ENCODE measurements at regions not wholly inside any gene's neighbourhood (a gene's known extent, or its start where the extent isn't known, plus 50 kb on each side); places are given as distances from the start of the nearest gene placed in this dataset.
A peak's percentile ranks its signal among the peaks of the same experiment; 100 is the strongest.

DNA sequence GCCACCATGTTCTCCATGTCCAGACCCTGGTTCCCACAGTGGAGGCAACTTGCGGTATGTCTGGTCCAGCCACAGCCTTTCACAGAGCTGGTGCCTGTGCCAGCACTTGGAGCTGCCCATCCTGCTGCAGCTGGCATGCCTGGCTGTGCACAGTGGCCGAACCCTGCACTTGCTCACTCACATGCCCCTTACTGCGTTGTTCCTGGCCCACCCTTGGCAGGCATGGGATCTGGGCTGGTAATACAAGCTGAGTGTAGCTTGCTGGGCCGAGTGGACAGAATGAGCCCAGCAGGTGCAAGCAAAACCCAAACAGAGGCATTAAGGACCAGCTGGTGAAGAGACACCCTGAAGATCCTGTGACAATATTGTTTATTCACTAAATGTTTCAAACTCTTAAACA is 583.9 kb upstream of the SLITRK6 start:
- Histone ChIP-seq H3K27ac (no peak overlapping the region), H3K4me3 (no peak overlapping the region), H3K4me1 (no peaks in the 10 kb centered on the region), H3K27me3 (no peaks in the 10 kb centered on the region), H3K9me3 (no peaks in the 10 kb centered on the region), H3K36me3 (no peaks in the 10 kb centered on the region)
- FAIRE-seq (no peak), DNase-seq (peak in 1 of 6 donors; percentile 49), ATAC-seq (no peak)
- 63 to 70% methylated on average over 4 of the region's 4 CpGs for WGBS, 2 donors
- intact Hi-C loops (cut with DNase I) = no loop called here
- no peak for TF ChIP-seq CTCF (IDR thresholded peaks at IDR 0.05)

DNA sequence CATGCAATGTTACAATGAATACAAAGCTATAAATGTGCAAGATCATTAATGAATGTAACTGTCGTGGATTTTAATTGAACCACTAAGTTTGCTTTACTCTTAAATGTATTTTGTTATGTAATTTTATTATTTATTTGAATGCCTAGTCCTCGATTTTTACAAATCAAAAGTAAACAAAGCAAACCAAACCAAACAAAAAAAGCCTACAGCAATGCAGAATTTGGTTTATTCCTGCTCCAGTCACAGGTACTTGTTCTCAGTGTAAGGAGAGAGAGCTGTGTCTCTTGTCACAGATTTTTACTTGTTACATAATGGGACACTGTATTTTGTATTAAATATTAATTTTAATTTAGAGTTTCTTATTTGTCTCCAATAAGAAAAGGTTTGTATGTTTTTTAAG is 584.3 kb upstream of the SLITRK6 start:
- DNase-seq (no peak), ATAC-seq (no peak), FAIRE-seq (no peak)
- no peaks in the 10 kb centered on the region for H3K36me3 ChIP-seq
- H3K4me1 ChIP-seq = no peaks in the 10 kb centered on the region
- no peak overlapping the region for H3K4me3 ChIP-seq
- TF ChIP-seq CTCF (IDR thresholded peaks at IDR 0.05) = no peak
- H3K9me3 ChIP-seq = no peaks in the 10 kb centered on the region
- no peak overlapping the region for H3K27ac ChIP-seq
- 20 to 27% methylated on average over 2 of the region's 2 CpGs for WGBS, 2 donors
- intact Hi-C loops (cut with DNase I) = no loop called here
- no peaks in the 10 kb centered on the region for H3K27me3 ChIP-seq

- no peak for TF ChIP-seq CTCF (IDR thresholded peaks at IDR 0.05)
- Histone ChIP-seq H3K4me3 (no peak overlapping the region), H3K27me3 (no peaks in the 10 kb centered on the region), H3K4me1 (no peaks in the 10 kb centered on the region), H3K36me3 (no peaks in the 10 kb centered on the region), H3K9me3 (no peaks in the 10 kb centered on the region), H3K27ac (no peak overlapping the region)
- no peak for FAIRE-seq
- no peak for DNase-seq
- intact Hi-C loops (cut with DNase I) = no loop called here
- 63 to 75% methylated on average over 1 of the region's 1 CpG for WGBS, 2 donors
- ATAC-seq = no peak
These were observed 598.4 kb upstream of the SLITRK6 start for GRCh38 chr13:86397635-86398034.

DNA sequence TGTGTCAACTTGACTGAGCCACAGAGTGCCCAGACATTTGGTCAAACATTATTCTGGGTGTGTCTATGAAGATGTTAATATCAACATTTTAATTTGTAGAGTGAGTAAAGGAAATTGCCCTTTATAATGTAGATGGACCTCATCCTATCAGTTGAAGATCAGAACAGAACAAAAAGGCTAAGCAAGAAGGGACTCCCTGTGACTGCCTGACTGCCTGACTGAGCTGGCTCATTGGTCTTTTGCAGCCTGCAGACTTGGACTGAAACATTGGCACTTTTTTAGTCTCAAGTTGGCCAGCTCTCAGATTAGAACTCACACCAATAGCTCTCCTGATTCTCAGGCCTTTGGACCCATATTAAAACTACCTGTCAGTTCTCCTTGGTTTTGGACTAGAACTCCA is 600.4 kb upstream of the SLITRK6 start:
- intact Hi-C loops (cut with DNase I) = no loop called here

DNA sequence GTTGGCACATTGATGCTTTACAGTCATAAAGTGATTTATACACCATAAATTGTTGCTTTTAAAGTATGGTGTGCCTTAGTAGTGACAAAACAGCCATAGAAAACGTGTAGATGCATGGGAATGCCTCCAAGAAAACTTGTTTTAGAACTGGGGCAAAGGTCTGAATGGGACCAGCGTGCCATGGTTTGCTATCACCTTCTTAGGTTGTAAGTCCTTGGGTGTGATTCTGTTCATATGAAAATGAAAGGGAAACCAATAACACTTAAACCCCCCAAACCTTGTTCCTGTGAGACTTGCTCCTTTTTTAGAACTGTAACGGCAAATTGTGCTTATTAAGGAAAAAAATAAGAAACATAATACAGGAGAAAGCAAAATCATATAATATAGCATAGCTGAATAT is 603.3 kb upstream of the SLITRK6 start:
- no peak for TF ChIP-seq CTCF (IDR thresholded peaks at IDR 0.05)
- no peak for ATAC-seq
- H3K27me3 ChIP-seq = no peaks in the 10 kb centered on the region
- H3K9me3 ChIP-seq = no peaks in the 10 kb centered on the region
- no peak overlapping the region for H3K4me3 ChIP-seq
- no peaks in the 10 kb centered on the region for H3K36me3 ChIP-seq
- no peaks in the 10 kb centered on the region for H3K4me1 ChIP-seq
- DNase-seq = no peak
- no peak for FAIRE-seq
- H3K27ac ChIP-seq = no peak overlapping the region
- whole genome bisulfite sequencing, 2 donors = 35 to 46% methylated on average over 3 of the region's 3 CpGs
- intact Hi-C loops (cut with DNase I) = no loop called here

More for the DNA sequence above, 600.4 kb upstream of the SLITRK6 start:
- H3K27ac ChIP-seq = no peak overlapping the region
- no peaks in the 10 kb centered on the region for H3K36me3 ChIP-seq
- DNase-seq = no peak
- H3K4me3 ChIP-seq = no peak overlapping the region
- no peak for FAIRE-seq
- H3K4me1 ChIP-seq = no peaks in the 10 kb centered on the region
- no peak for TF ChIP-seq CTCF (IDR thresholded peaks at IDR 0.05)
- ATAC-seq = no peak
- H3K27me3 ChIP-seq = no peaks in the 10 kb centered on the region
- H3K9me3 ChIP-seq = no peaks in the 10 kb centered on the region
